ENCODE measurements at regions not wholly inside any gene's neighbourhood (a gene's known extent, or its start where the extent isn't known, plus 50 kb on each side); places are given as distances from the start of the nearest gene placed in this dataset.

- TF ChIP-seq, protein P1, sequence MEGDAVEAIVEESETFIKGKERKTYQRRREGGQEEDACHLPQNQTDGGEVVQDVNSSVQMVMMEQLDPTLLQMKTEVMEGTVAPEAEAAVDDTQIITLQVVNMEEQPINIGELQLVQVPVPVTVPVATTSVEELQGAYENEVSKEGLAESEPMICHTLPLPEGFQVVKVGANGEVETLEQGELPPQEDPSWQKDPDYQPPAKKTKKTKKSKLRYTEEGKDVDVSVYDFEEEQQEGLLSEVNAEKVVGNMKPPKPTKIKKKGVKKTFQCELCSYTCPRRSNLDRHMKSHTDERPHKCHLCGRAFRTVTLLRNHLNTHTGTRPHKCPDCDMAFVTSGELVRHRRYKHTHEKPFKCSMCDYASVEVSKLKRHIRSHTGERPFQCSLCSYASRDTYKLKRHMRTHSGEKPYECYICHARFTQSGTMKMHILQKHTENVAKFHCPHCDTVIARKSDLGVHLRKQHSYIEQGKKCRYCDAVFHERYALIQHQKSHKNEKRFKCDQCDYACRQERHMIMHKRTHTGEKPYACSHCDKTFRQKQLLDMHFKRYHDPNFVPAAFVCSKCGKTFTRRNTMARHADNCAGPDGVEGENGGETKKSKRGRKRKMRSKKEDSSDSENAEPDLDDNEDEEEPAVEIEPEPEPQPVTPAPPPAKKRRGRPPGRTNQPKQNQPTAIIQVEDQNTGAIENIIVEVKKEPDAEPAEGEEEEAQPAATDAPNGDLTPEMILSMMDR (IDR thresholded peaks at IDR 0.05), result no peak
- no peak for TF ChIP-seq EP300 (IDR thresholded peaks at IDR 0.05)
Observed at GRCh38 chr12:25882266-25882665, 76.2 kb upstream of the RASSF8 start.
